H9 (cell line): ENCODE measurements at regions not wholly inside any gene's neighbourhood (a gene's known extent, or its start where the extent isn't known, plus 50 kb on each side); places are given as distances from the start of the nearest gene placed in this dataset.

ENCODE experiments used
- DNase-seq: peaks from one replicate; pipeline ENCODE4 v3.0.0-alpha.2; 2017
- H2AFZ ChIP-seq: one replicate; pipeline ENCODE4 v1.6.1; 2013; ENCODE audit warnings: mild to moderate bottlenecking, low read length, control low read depth, moderate library complexity
- H2AK5ac ChIP-seq: 2 replicates; pipeline ENCODE4 v1.6.1; 2013; ENCODE audit warnings: low read length, control low read depth, mixed read lengths; ENCODE audit not compliant: insufficient read length
- H2BK120ac ChIP-seq: one replicate; pipeline ENCODE4 v1.6.1; 2013; ENCODE audit warnings: low read depth, mild to moderate bottlenecking, low read length, control low read depth, inconsistent platforms; ENCODE audit not compliant: poor library complexity, severe bottlenecking
- H2BK12ac ChIP-seq: 2 replicates; pipeline ENCODE4 v1.6.1; 2013; ENCODE audit warnings: low read length, control low read depth, mixed read lengths, low read depth; ENCODE audit not compliant: insufficient read length
- H2BK15ac ChIP-seq: 2 replicates; pipeline ENCODE4 v1.6.1; 2013; ENCODE audit warnings: low read depth, low read length, control low read depth
- H2BK20ac ChIP-seq: one replicate; pipeline ENCODE4 v1.6.1; 2013; ENCODE audit warnings: low read depth, mild to moderate bottlenecking, low read length, control low read depth, inconsistent platforms; ENCODE audit not compliant: poor library complexity, severe bottlenecking
- H2BK5ac ChIP-seq: 2 replicates; pipeline ENCODE4 v1.6.1; 2013; ENCODE audit warnings: low read length, control low read depth, mixed read lengths; ENCODE audit not compliant: insufficient read length
- H3K14ac ChIP-seq: 2 replicates; pipeline ENCODE4 v1.6.1; 2013; ENCODE audit warnings: low read length, control low read depth; ENCODE audit not compliant: insufficient read depth
- H3K18ac ChIP-seq: 2 replicates; pipeline ENCODE4 v1.6.1; 2013; ENCODE audit warnings: low read depth, mild to moderate bottlenecking, mixed read lengths, low read length, control low read depth; ENCODE audit not compliant: insufficient read length
- H3K23ac ChIP-seq: 2 replicates; pipeline ENCODE4 v1.6.1; 2013; ENCODE audit warnings: low read length, control low read depth, mixed read lengths, low read depth; ENCODE audit not compliant: insufficient read length
- H3K23me2 ChIP-seq: 2 replicates; pipeline ENCODE4 v1.6.1; 2013; ENCODE audit warnings: low read depth, mild to moderate bottlenecking, mixed read lengths, low read length, control low read depth; ENCODE audit not compliant: insufficient read length, poor library complexity, severe bottlenecking
- H3K27ac ChIP-seq: 2 replicates; pipeline ENCODE4 v1.5.1; 2013; ENCODE audit warnings: low read length, control low read depth, mixed read lengths, low read depth; ENCODE audit not compliant: insufficient read length
- H3K27me3 ChIP-seq: 2 replicates; pipeline ENCODE4 v1.6.1; 2013; ENCODE audit warnings: low read length, control low read depth, inconsistent platforms; ENCODE audit not compliant: insufficient read depth
- H3K4ac ChIP-seq: 2 replicates; pipeline ENCODE4 v1.6.1; 2013; ENCODE audit warnings: low read depth, mild to moderate bottlenecking, control low read depth, inconsistent platforms, low read length, moderate library complexity
- H3K4me1 ChIP-seq: 2 replicates; pipeline ENCODE4 v1.6.1; 2013; ENCODE audit warnings: low read length, control low read depth, inconsistent platforms; ENCODE audit not compliant: insufficient read depth
- H3K4me2 ChIP-seq: 2 replicates; pipeline ENCODE4 v1.6.1; 2013; ENCODE audit warnings: low read length, control low read depth, mixed read lengths; ENCODE audit not compliant: insufficient read length, insufficient read depth
- H3K56ac ChIP-seq: 2 replicates; pipeline ENCODE4 v1.6.1; 2013; ENCODE audit warnings: low read depth, mild to moderate bottlenecking, mixed read lengths, low read length, control low read depth; ENCODE audit not compliant: insufficient read length
- H3K79me1 ChIP-seq: 2 replicates; pipeline ENCODE4 v1.6.1; 2013; ENCODE audit warnings: low read depth, mild to moderate bottlenecking, moderate library complexity, low read length, control low read depth, inconsistent platforms; ENCODE audit not compliant: insufficient read depth, poor library complexity, severe bottlenecking
- H3K79me2 ChIP-seq: 2 replicates; pipeline ENCODE4 v1.6.1; 2013; ENCODE audit warnings: low read length, control low read depth, inconsistent platforms; ENCODE audit not compliant: insufficient read depth
- H3K9ac ChIP-seq: 2 replicates; pipeline ENCODE4 v1.6.1; 2013; ENCODE audit warnings: low read length, control low read depth, mixed read lengths; ENCODE audit not compliant: insufficient read length; ENCODE audit errors: extremely low read depth
- H3K9me3 ChIP-seq: one replicate; pipeline ENCODE4 v1.6.1; 2013; ENCODE audit warnings: low read depth, low read length, inconsistent platforms; ENCODE audit not compliant: control insufficient read depth
- H3T11ph ChIP-seq: one replicate; pipeline ENCODE4 v1.6.1; 2013; ENCODE audit warnings: mild to moderate bottlenecking, low read length, control low read depth, inconsistent platforms
- H4K20me1 ChIP-seq: one replicate; pipeline ENCODE4 v1.6.1; 2013; ENCODE audit not compliant: control insufficient read depth, insufficient read length, insufficient read depth
- H4K5ac ChIP-seq: 2 replicates; pipeline ENCODE4 v1.6.1; 2013; ENCODE audit warnings: low read depth, mild to moderate bottlenecking, mixed read lengths, low read length, control low read depth; ENCODE audit not compliant: insufficient read length
- H4K8ac ChIP-seq: replicated peaks from 2 replicates; pipeline ENCODE4 v1.6.1; 2013; ENCODE audit warnings: low read length, control low read depth, mixed read lengths, low read depth; ENCODE audit not compliant: insufficient read length
- H4K91ac ChIP-seq: 2 replicates; pipeline ENCODE4 v1.6.1; 2013; ENCODE audit warnings: low read depth, mild to moderate bottlenecking, moderate library complexity, mixed read lengths, low read length, control low read depth; ENCODE audit not compliant: insufficient read length
- H3K27ac Mint-ChIP-seq, 3 experiments: 2 replicates in 2 of 3; 3 replicates in 1 of 3; pipeline ENCODE4 v1.8.0; 2020 to 2021; ENCODE audit warnings: mixed read lengths in 3 of 3, mild to moderate bottlenecking in 1 of 3, moderate library complexity in 1 of 3
- H3K27me3 Mint-ChIP-seq: 2 replicates; pipeline ENCODE4 v1.8.0; 2021; ENCODE audit warnings: low read depth, mild to moderate bottlenecking, moderate library complexity, mixed read lengths
- H3K36me3 Mint-ChIP-seq, 3 experiments: 2 replicates in 2 of 3; 3 replicates in 1 of 3; pipeline ENCODE4 v1.8.0; 2020 to 2021; ENCODE audit warnings: low read depth in 3 of 3, mixed read lengths in 3 of 3; ENCODE audit not compliant: insufficient read depth in 1 of 3
- H3K4me1 Mint-ChIP-seq, 2 experiments: 2 replicates each; pipeline ENCODE4 v1.8.0; 2020; ENCODE audit warnings: mixed read lengths in 2 of 2
- H3K4me3 Mint-ChIP-seq, 2 experiments: 2 replicates in 1 of 2; 3 replicates in 1 of 2; pipeline ENCODE4 v1.8.0; 2020 to 2021; ENCODE audit warnings: mild to moderate bottlenecking in 2 of 2, mixed read lengths in 2 of 2, moderate library complexity in 1 of 2
- H3K9me3 Mint-ChIP-seq, 2 experiments: 2 replicates in 1 of 2; 3 replicates in 1 of 2; pipeline ENCODE4 v1.8.0; 2020; ENCODE audit warnings: mild to moderate bottlenecking in 2 of 2, mixed read lengths in 2 of 2, moderate library complexity in 1 of 2
- WGBS: extraction: QIAGEN DNeasy Blood & Tissue Kit; methylation state at CpG from one replicate; pipeline ENCODE4 v1.1.7; 2013; ENCODE audit warnings: missing lambda C conversion rate, low lambda C conversion rate, mixed read lengths; ENCODE audit not compliant: insufficient read length; ENCODE audit errors: extremely low coverage; 5-methylcytosine and 5-hydroxymethylcytosine counted together
- TF ChIP-seq, protein P1 (sequence below): fragments of 200-600 bp; sonication (generic); conservative IDR thresholded peaks from 3 replicates; pipeline ENCODE4 v1.8.0; 2021; ENCODE audit warnings: antibody characterized with exemption, mild to moderate bottlenecking

DNA sequence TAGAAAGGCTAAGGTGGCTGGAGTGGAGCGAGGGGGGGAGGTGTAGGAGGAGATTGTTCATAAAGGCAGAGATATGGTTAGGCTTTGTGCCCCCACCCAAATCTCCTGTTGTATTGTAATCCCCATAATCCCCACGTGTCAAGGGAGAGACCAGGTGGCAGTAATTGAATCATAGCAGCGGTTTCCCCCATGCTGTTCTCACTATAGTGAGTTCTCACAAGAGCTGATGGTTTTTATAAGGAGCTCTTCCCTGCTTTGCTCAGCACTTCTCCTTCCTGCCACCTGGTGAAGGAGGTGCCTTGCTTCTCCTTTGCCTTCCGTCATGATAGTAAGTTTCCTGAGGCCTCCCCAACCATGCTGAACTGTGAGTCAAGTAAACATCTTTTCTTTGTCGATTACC lies 64.7 kb upstream of the CFAP161 start:
- H2BK20ac ChIP-seq, result no peak overlapping the region
- no peaks in the 10 kb centered on the region for H3K79me1 ChIP-seq
- no peak overlapping the region for H2BK5ac ChIP-seq
- H3K18ac ChIP-seq, result no peak overlapping the region
- H3K4me3 Mint-ChIP-seq, result no peak overlapping the region
- no peak overlapping the region for H2BK120ac ChIP-seq
- H3K14ac ChIP-seq, result no peak overlapping the region
- H3K4me2 ChIP-seq, result no peak overlapping the region
- H2AK5ac ChIP-seq, result no peak overlapping the region
- no peak overlapping the region for H3T11ph ChIP-seq
- no peak overlapping the region for H3K27ac ChIP-seq
- no peaks in the 10 kb centered on the region for H3K4me1 ChIP-seq
- no peaks in the 10 kb centered on the region for H4K20me1 ChIP-seq
- H3K27me3 Mint-ChIP-seq, result peaks cover 5% of the 10 kb centered on the region
- no CpG with 5 or more reads among the region's 5 CpGs for WGBS
- no peaks in the 10 kb centered on the region for H3K79me2 ChIP-seq
- no peaks in the 10 kb centered on the region for H3K23me2 ChIP-seq
- H3K4me1 Mint-ChIP-seq, result peaks cover 0 to 4% of the 10 kb centered on the region in 2 experiments; a peak in 1 of 4 replicates
- TF ChIP-seq, protein P1, sequence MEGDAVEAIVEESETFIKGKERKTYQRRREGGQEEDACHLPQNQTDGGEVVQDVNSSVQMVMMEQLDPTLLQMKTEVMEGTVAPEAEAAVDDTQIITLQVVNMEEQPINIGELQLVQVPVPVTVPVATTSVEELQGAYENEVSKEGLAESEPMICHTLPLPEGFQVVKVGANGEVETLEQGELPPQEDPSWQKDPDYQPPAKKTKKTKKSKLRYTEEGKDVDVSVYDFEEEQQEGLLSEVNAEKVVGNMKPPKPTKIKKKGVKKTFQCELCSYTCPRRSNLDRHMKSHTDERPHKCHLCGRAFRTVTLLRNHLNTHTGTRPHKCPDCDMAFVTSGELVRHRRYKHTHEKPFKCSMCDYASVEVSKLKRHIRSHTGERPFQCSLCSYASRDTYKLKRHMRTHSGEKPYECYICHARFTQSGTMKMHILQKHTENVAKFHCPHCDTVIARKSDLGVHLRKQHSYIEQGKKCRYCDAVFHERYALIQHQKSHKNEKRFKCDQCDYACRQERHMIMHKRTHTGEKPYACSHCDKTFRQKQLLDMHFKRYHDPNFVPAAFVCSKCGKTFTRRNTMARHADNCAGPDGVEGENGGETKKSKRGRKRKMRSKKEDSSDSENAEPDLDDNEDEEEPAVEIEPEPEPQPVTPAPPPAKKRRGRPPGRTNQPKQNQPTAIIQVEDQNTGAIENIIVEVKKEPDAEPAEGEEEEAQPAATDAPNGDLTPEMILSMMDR, result no peak
- H3K36me3 Mint-ChIP-seq, result no peaks in the 10 kb centered on the region
- H3K27ac Mint-ChIP-seq, result no peak overlapping the region
- no peaks in the 10 kb centered on the region for H3K9me3 Mint-ChIP-seq
- no peaks in the 10 kb centered on the region for H3K9me3 ChIP-seq
- no peak overlapping the region for H4K8ac ChIP-seq
- no peaks in the 10 kb centered on the region for H3K27me3 ChIP-seq
- DNase-seq, result no peak
- no peak overlapping the region for H2BK12ac ChIP-seq
- no peak overlapping the region for H3K4ac ChIP-seq
- no peak overlapping the region for H3K56ac ChIP-seq
- no peak overlapping the region for H3K9ac ChIP-seq
- no peak overlapping the region for H2BK15ac ChIP-seq
- no peak overlapping the region for H3K23ac ChIP-seq
- H4K5ac ChIP-seq, result no peak overlapping the region
- H4K91ac ChIP-seq, result no peak overlapping the region
- no peak overlapping the region for H2AFZ ChIP-seq
